Adrenal gland (tissue), 9 donors: ENCODE measurements at regions not wholly inside any gene's neighbourhood (a gene's known extent, or its start where the extent isn't known, plus 50 kb on each side); places are given as distances from the start of the nearest gene placed in this dataset.

Source experiments
- DNase-seq, 7 donors: peaks; one replicate each; pipeline ENCODE4 v3.0.0-alpha.2; 2019 to 2020
- H3K27ac ChIP-seq, 5 donors: fragments of 200-600 bp; sonication (generic) in 4 of 5; 1 replicate in 3 of 5; 2 replicates in 2 of 5; pipeline versions ENCODE4 v1.5.1 to v1.8.0; 2016 to 2020; ENCODE audit warnings: mild to moderate bottlenecking in 1 of 5
- H3K27me3 ChIP-seq: fragments of 200-600 bp; 2 replicates; pipeline ENCODE4 v1.8.0; 2021
- H3K36me3 ChIP-seq, 2 donors: fragments of 200-600 bp; replicated peaks in 1 of 2; 1 replicate in 1 of 2; 2 replicates in 1 of 2; pipeline versions ENCODE4 v1.5.1 to v1.8.0; 2018 to 2022
- H3K4me1 ChIP-seq, 2 donors: fragments of 200-600 bp; replicated peaks in 1 of 2; 1 replicate in 1 of 2; 2 replicates in 1 of 2; pipeline versions ENCODE4 v1.5.1 to v1.8.0; 2018 to 2021
- H3K4me3 ChIP-seq, 4 donors: fragments of 200-600 bp; sonication (generic) in 3 of 4; one replicate each; pipeline ENCODE4 v1.5.1; 2016 to 2018
- H3K9me3 ChIP-seq, 3 donors: fragments of 200-600 bp; sonication (generic) in 1 of 3; replicated peaks in 1 of 3; 1 replicate in 2 of 3; 2 replicates in 1 of 3; pipeline versions ENCODE4 v1.5.1 to v1.8.0; 2016 to 2021
- POLR2A ChIP-seq, 2 donors: fragments of 450-650 bp; IDR thresholded peaks; one replicate each; pipeline ENCODE4 v1.6.1; 2017; ENCODE audit warnings: antibody characterized with exemption in 2 of 2, mild to moderate bottlenecking in 2 of 2, moderate library complexity in 1 of 2
- WGBS, 4 donors: extraction: QIAGEN DNeasy Blood & Tissue Kit in 2 of 4; methylation state at CpG; one replicate each; pipeline versions ENCODE4 v1.1.5 to v1.1.7; 2013 to 2017; 5-methylcytosine and 5-hydroxymethylcytosine counted together
- intact Hi-C, 2 donors: fragments of 100-400 bp; cut with DNase I; formaldehyde crosslinking; loops; one replicate each; pipeline versions ENCODE4 v1.14.1 to v1.15.0; 2022 to 2023
- TF ChIP-seq, protein P1 (sequence below), 6 experiments: fragments of 450-650 bp in 4 of 6; fragments of 200-600 bp in 2 of 6; sonication (generic) in 1 of 6; IDR thresholded peaks; 1 replicate in 5 of 6; 2 replicates in 1 of 6; pipeline versions ENCODE4 v1.5.1 to v1.8.0; 2016 to 2021; ENCODE audit warnings: antibody characterized with exemption in 6 of 6, mild to moderate bottlenecking in 2 of 6, moderate library complexity in 1 of 6
- donor health status: healthy with polysubstance abuse.
- donor health status: Bipolar disorder and iron deficiency.
- donor health status: DM: yes; HTN: yes; CAD: no.
- donor health status: DM: no; HTN: no; CAD: no.
- donor health status: DM: no; HTN: no; CAD: no.

DNA sequence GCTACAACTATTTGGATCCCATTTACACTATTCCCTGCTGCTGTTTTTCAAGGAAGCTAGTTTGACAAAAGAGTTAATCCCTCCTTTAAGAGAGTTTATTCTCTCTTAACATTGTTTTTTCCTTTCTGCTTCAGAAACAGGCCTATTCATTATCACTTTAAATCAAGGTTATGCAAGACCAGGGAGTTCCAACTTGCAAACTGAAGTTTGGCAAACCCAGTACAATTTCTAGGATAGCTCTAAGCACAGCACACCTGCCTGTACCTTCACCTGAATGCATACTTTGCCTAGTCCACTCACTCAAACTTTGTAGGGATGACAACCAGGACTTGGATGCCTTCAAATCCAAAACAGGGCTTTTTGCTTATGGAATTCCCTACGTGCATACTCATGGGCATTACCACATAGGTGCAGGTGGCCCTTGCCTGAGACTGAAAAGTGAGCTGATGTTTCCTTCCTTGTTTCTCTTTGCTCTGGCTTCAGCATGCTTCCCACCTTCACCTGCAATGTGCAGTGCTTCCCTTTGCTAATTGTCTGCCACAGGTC lies 193.8 kb upstream of the MMADHC start:
- no peak for TF ChIP-seq POLR2A (IDR thresholded peaks at IDR 0.05)
- TF ChIP-seq, protein P1, sequence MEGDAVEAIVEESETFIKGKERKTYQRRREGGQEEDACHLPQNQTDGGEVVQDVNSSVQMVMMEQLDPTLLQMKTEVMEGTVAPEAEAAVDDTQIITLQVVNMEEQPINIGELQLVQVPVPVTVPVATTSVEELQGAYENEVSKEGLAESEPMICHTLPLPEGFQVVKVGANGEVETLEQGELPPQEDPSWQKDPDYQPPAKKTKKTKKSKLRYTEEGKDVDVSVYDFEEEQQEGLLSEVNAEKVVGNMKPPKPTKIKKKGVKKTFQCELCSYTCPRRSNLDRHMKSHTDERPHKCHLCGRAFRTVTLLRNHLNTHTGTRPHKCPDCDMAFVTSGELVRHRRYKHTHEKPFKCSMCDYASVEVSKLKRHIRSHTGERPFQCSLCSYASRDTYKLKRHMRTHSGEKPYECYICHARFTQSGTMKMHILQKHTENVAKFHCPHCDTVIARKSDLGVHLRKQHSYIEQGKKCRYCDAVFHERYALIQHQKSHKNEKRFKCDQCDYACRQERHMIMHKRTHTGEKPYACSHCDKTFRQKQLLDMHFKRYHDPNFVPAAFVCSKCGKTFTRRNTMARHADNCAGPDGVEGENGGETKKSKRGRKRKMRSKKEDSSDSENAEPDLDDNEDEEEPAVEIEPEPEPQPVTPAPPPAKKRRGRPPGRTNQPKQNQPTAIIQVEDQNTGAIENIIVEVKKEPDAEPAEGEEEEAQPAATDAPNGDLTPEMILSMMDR (IDR thresholded peaks at IDR 0.05): no peak
- WGBS, 4 donors: 78 to 88% (median 86%) methylated on average over 1 of the region's 1 CpG
- Histone ChIP-seq H3K36me3 (no peaks in the 10 kb centered on the region), H3K9me3 (no peaks in the 10 kb centered on the region), H3K4me1 (no peaks in the 10 kb centered on the region), H3K27me3 (no peaks in the 10 kb centered on the region), H3K27ac (no peak overlapping the region), H3K4me3 (no peak overlapping the region)
- DNase-seq: no peak
- intact Hi-C loops: no loop called here

DNA sequence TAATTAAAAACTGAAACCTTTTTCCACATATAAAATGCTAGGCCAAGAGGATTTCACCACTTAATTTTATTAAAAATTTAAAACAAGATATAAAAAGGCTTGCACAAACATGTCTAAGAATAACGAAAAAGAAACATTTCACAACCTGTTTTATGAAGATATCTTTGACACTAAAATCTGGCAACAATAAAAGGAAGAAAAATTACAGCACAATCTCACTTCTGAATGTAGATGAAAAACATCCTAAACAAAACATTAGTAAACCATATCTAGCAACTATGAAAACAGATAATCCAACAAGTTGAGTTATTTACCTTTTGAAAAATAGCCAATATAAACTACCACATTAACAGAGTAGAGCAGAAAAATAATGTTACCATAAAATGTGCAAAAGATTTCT lies 185.4 kb upstream of the MMADHC start:
- Histone ChIP-seq H3K4me3 (no peak overlapping the region), H3K4me1 (no peaks in the 10 kb centered on the region), H3K9me3 (no peaks in the 10 kb centered on the region), H3K27ac (no peak overlapping the region), H3K36me3 (no peaks in the 10 kb centered on the region), H3K27me3 (no peaks in the 10 kb centered on the region)
- TF ChIP-seq, protein P1 (IDR thresholded peaks at IDR 0.05): no peak
- intact Hi-C loops: loop anchor here in 1 of 2 donors (10.0 kb wide), 1 partner anchor 1462 kb away; no protein-coding TSS in a partner anchor
- DNase-seq: no peak
- WGBS, 4 donors: 67 to 72% (median 70%) methylated on average over 1 of the region's 1 CpG

DNA sequence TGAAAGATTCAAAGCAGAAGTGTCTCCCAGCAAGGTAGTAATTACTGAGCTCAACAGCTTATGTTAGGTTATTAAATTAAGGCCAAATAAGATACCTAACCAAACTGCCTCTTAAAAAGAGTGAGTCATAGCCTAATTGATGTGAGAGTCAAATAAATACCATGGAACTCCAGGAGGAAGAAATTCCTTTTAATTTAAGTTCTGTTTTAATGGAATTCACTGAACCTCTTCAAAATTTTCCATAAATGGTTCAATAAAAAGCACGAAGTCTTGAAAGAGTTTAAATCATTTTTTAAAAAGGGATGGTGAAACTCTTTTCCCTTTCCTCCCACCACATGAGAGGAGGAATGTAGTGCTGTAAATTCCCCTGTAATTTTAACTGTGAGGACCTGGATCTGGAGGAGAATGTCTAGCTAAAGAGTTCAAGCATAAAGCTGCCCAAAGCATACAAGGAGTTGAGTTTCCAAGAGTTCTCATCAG lies 180.8 kb upstream of the MMADHC start:
- no peak for DNase-seq
- TF ChIP-seq POLR2A (IDR thresholded peaks at IDR 0.05): no peak
- TF ChIP-seq, protein P1 (IDR thresholded peaks at IDR 0.05): no peak
- Histone ChIP-seq H3K27me3 (no peaks in the 10 kb centered on the region), H3K9me3 (no peaks in the 10 kb centered on the region), H3K4me1 (no peaks in the 10 kb centered on the region), H3K27ac (no peak overlapping the region), H3K4me3 (no peak overlapping the region), H3K36me3 (no peaks in the 10 kb centered on the region)
- 46 to 68% (median 57%) methylated on average over 1 of the region's 1 CpG for WGBS, 4 donors
- intact Hi-C loops: no loop called here

DNA sequence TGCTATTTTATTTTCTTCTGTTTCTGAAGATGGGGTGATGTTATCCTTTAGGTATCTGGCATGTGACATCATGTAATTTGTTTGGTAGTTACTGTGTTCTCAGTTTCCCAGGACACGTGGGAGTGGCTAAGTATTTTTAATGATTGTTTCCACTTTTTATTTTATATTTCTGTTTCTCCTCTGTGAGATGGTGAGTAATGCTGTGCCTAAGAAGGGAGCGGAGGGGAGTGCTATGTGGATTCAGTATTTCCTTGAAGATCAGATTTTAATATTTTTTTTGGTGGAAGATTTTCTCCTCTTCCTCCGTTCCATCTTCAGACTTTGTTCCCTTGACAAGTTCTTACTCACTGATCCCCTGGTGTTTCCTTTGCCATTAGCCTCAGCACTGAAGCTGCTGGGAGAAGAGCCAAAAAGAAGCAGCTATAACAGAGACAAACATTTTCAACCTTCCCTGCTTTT lies 180.0 kb upstream of the MMADHC start:
- 53 to 72% (median 63%) methylated on average over 3 of the region's 3 CpGs for WGBS, 4 donors
- no peaks in the 10 kb centered on the region for H3K4me1 ChIP-seq
- H3K27me3 ChIP-seq: no peaks in the 10 kb centered on the region
- H3K36me3 ChIP-seq: no peaks in the 10 kb centered on the region
- H3K9me3 ChIP-seq: no peaks in the 10 kb centered on the region
- DNase-seq: no peak
- TF ChIP-seq POLR2A (IDR thresholded peaks at IDR 0.05): no peak
- TF ChIP-seq, protein P1 (IDR thresholded peaks at IDR 0.05): no peak
- intact Hi-C loops: no loop called here
- H3K4me3 ChIP-seq: no peak overlapping the region
- H3K27ac ChIP-seq: no peak overlapping the region
